Stimulated activated CD8-positive, alpha-beta memory T cell treated with anti-CD3 and anti-CD28 coated beads, Interleukin-7, amount 100 ng/mL, for 4 hours (primary cell): ENCODE measurements at regions not wholly inside any gene's neighbourhood (a gene's known extent, or its start where the extent isn't known, plus 50 kb on each side); places are given as distances from the start of the nearest gene placed in this dataset.
"Not testable (repeated sequence)": the region's sequence is repeated elsewhere in the genome, so short reads cannot be mapped to it uniquely, and the experiment has no call there.

Source experiments
- DNase-seq, 2 donors: peaks; one replicate each; pipeline ENCODE4 v3.0.0-alpha.2; 2020; ENCODE audit warnings: low read depth in 2 of 2

- no peak for DNase-seq
Measured at GRCh38 chr11:45000918-45001317, 50.2 kb upstream of the TP53I11 start.

- DNase-seq, result no peak
Measured at GRCh38 chr11:45001466-45002165, 50.9 kb upstream of the TP53I11 start.

- no peak for DNase-seq
Measured at GRCh38 chr11:45005106-45005505, 54.4 kb upstream of the TP53I11 start.

- no peak for DNase-seq
Measured at GRCh38 chr11:45007011-45007410, 56.3 kb upstream of the TP53I11 start.

GRCh38 chr11:45015983-45016382 is 65.3 kb upstream of the TP53I11 start:
- DNase-seq, result not testable (repeated sequence)

- DNase-seq, result not testable (repeated sequence)
Measured at GRCh38 chr11:45016446-45016845, 65.8 kb upstream of the TP53I11 start.

- DNase-seq, result no peak
Measured at GRCh38 chr11:45017329-45017728, 66.6 kb upstream of the TP53I11 start.

GRCh38 chr11:45021001-45021400 is 70.3 kb upstream of the TP53I11 start:
- no peak for DNase-seq

GRCh38 chr11:45021692-45022141 is 71.0 kb upstream of the TP53I11 start:
- DNase-seq, result no peak

- no peak for DNase-seq
Measured at GRCh38 chr11:45022294-45023064, 71.8 kb upstream of the TP53I11 start.

- no peak for DNase-seq
Measured at GRCh38 chr11:45023065-45023365, 72.3 kb upstream of the TP53I11 start.

GRCh38 chr11:45024316-45024715 is 73.6 kb upstream of the TP53I11 start:
- DNase-seq, result no peak

- DNase-seq, result no peak
Measured at GRCh38 chr11:45024846-45025588, 74.3 kb upstream of the TP53I11 start.

GRCh38 chr11:45025716-45026492 is 75.2 kb upstream of the TP53I11 start:
- no peak for DNase-seq

GRCh38 chr11:45026835-45027234 is 76.2 kb upstream of the TP53I11 start:
- no peak for DNase-seq

GRCh38 chr11:45027312-45027711 is 76.6 kb upstream of the TP53I11 start:
- no peak for DNase-seq

- DNase-seq, result no peak
Measured at GRCh38 chr11:45028911-45029682, 78.4 kb upstream of the TP53I11 start.

GRCh38 chr11:45030778-45031177 is 80.1 kb upstream of the TP53I11 start:
- DNase-seq, result no peak

- no peak for DNase-seq
Measured at GRCh38 chr11:45031912-45032519, 81.3 kb upstream of the TP53I11 start.

- DNase-seq, result no peak
Measured at GRCh38 chr11:45035413-45035812, 84.7 kb upstream of the TP53I11 start.

- no peak for DNase-seq
Measured at GRCh38 chr11:45036010-45036409, 85.3 kb upstream of the TP53I11 start.
